H1 (cell line): ENCODE measurements at regions not wholly inside any gene's neighbourhood (a gene's known extent, or its start where the extent isn't known, plus 50 kb on each side); places are given as distances from the start of the nearest gene placed in this dataset.

Experiments used
- CTCF ChIA-PET: fragments of 300-600 bp; sonication (Branson Sonifier 250); formaldehyde crosslinking; loops from one replicate; lab custom pipeline; 2021; ENCODE audit not compliant: partially characterized antibody; lab: Charles Lee
- POLR2A ChIA-PET: fragments of 300-600 bp; sonication (Branson Sonifier 250); formaldehyde crosslinking; loops from one replicate; lab custom pipeline; 2021; ENCODE audit warnings: inconsistent platforms; ENCODE audit not compliant: partially characterized antibody; lab: Charles Lee
- DNase-seq, 2 experiments: peaks; one replicate each; pipeline versions ENCODE4 v3.0.0 to v3.0.0-alpha.2; 2010 to 2022; ENCODE audit warnings: low spot score in 2 of 2, low read depth in 1 of 2, mixed read lengths in 1 of 2
- FAIRE-seq: peaks from 2 replicates; lab custom pipeline; 2011; peaks lifted over from hg19 to GRCh38; lab: Jason Lieb, UNC
- H2AFZ ChIP-seq: 2 replicates; pipeline ENCODE4 v1.8.1; 2012; ENCODE audit warnings: low read length, inconsistent platforms
- H2AK5ac ChIP-seq: 2 replicates; pipeline ENCODE4 v1.6.1; 2013; ENCODE audit warnings: low read depth, low read length
- H2BK120ac ChIP-seq: replicated peaks from 2 replicates; pipeline ENCODE3; 2013; ENCODE audit warnings: low read depth, low read length, inconsistent platforms
- H2BK12ac ChIP-seq: 2 replicates; pipeline ENCODE4 v1.6.1; 2013; ENCODE audit warnings: low read depth, low read length
- H2BK15ac ChIP-seq: 2 replicates; pipeline ENCODE4 v1.6.1; 2013; ENCODE audit warnings: low read length
- H2BK20ac ChIP-seq: 2 replicates; pipeline ENCODE4 v1.6.1; 2013; ENCODE audit warnings: low read length
- H2BK5ac ChIP-seq: 2 replicates; pipeline ENCODE4 v1.6.1; 2013; ENCODE audit warnings: low read depth, low read length
- H3K14ac ChIP-seq: 2 replicates; pipeline ENCODE4 v1.6.1; 2013; ENCODE audit warnings: inconsistent platforms; ENCODE audit not compliant: insufficient read length
- H3K18ac ChIP-seq: 2 replicates; pipeline ENCODE4 v1.6.1; 2013; ENCODE audit warnings: low read length; ENCODE audit errors: extremely low read depth
- H3K23ac ChIP-seq: 2 replicates; pipeline ENCODE4 v1.6.1; 2013; ENCODE audit warnings: inconsistent platforms; ENCODE audit not compliant: insufficient read length
- H3K23me2 ChIP-seq: 2 replicates; pipeline ENCODE4 v1.6.1; 2013; ENCODE audit warnings: low read depth, low read length
- H3K27ac ChIP-seq: 2 replicates; pipeline ENCODE4 v1.6.1; 2011; ENCODE audit warnings: low read depth, low read length, inconsistent platforms
- H3K27me3 ChIP-seq, 4 experiments: replicated peaks in 1 of 4; 1 replicate in 1 of 4; 2 replicates in 3 of 4; pipeline versions ENCODE4 v1.6.1 to v1.8.1; 2011 to 2013; ENCODE audit warnings: low read length in 3 of 4, mild to moderate bottlenecking in 3 of 4, inconsistent platforms in 2 of 4, mixed read lengths in 2 of 4, moderate library complexity in 1 of 4; ENCODE audit not compliant: control insufficient read depth in 3 of 4, insufficient read depth in 3 of 4; ENCODE audit errors: extremely low read depth in 1 of 4
- H3K36me3 ChIP-seq, 4 experiments: 2 replicates each; pipeline versions ENCODE4 v1.6.1 to v1.8.1; 2011 to 2013; ENCODE audit warnings: mild to moderate bottlenecking in 4 of 4, low read length in 3 of 4, moderate library complexity in 2 of 4, control low read depth in 1 of 4, inconsistent platforms in 1 of 4; ENCODE audit not compliant: insufficient read depth in 4 of 4, control insufficient read depth in 2 of 4
- H3K4ac ChIP-seq: replicated peaks from 2 replicates; pipeline ENCODE3; 2013; ENCODE audit warnings: low read length, low read depth, mixed read lengths, inconsistent platforms; ENCODE audit not compliant: insufficient read length
- H3K4me1 ChIP-seq, 4 experiments: replicated peaks in 1 of 4; 1 replicate in 1 of 4; 2 replicates in 3 of 4; pipeline versions ENCODE4 v1.6.1 to v1.8.1; 2011 to 2013; ENCODE audit warnings: low read length in 3 of 4, inconsistent platforms in 2 of 4, mixed read lengths in 1 of 4; ENCODE audit not compliant: insufficient read depth in 4 of 4, control insufficient read depth in 3 of 4
- H3K4me2 ChIP-seq, 2 experiments: 2 replicates each; pipeline versions ENCODE4 v1.6.1 to v1.8.1; 2011 to 2013; ENCODE audit warnings: low read depth in 2 of 2, low read length in 2 of 2, control low read depth in 1 of 2, inconsistent platforms in 1 of 2, mild to moderate bottlenecking in 1 of 2; ENCODE audit not compliant: insufficient read depth in 1 of 2
- H3K4me3 ChIP-seq, 4 experiments: fragments of 200-600, 300-600 bp in 1 of 4; sonication (generic), shearing (Covaris generic), sonication (Bioruptor Twin) in 1 of 4; 2 replicates each; pipeline versions ENCODE4 v1.5.1 to v1.8.1; 2011 to 2016; ENCODE audit warnings: low read length in 4 of 4, low read depth in 3 of 4, control low read depth in 2 of 4, inconsistent platforms in 2 of 4, mild to moderate bottlenecking in 2 of 4, mixed read lengths in 1 of 4, moderate library complexity in 1 of 4; ENCODE audit not compliant: insufficient read depth in 2 of 4; ENCODE audit errors: extremely low read depth in 1 of 4
- H3K56ac ChIP-seq: replicated peaks from 2 replicates; pipeline ENCODE3; 2013; ENCODE audit warnings: low read depth, mild to moderate bottlenecking, mixed read lengths, low read length, inconsistent platforms; ENCODE audit not compliant: insufficient read length
- H3K79me1 ChIP-seq: 2 replicates; pipeline ENCODE4 v1.6.1; 2013; ENCODE audit warnings: low read depth, low read length, control low read depth
- H3K79me2 ChIP-seq, 2 experiments: 2 replicates each; pipeline versions ENCODE4 v1.6.1 to v1.8.1; 2012 to 2013; ENCODE audit warnings: low read length in 2 of 2, mild to moderate bottlenecking in 2 of 2, inconsistent platforms in 1 of 2; ENCODE audit not compliant: insufficient read depth in 2 of 2, control insufficient read depth in 1 of 2
- H3K9ac ChIP-seq, 4 experiments: replicated peaks in 1 of 4; 1 replicate in 1 of 4; 2 replicates in 3 of 4; pipeline versions ENCODE4 v1.6.1 to v1.8.1; 2011 to 2013; ENCODE audit warnings: low read depth in 3 of 4, low read length in 3 of 4, control low read depth in 2 of 4, mild to moderate bottlenecking in 2 of 4, moderate library complexity in 2 of 4, inconsistent platforms in 1 of 4; ENCODE audit errors: extremely low read depth in 1 of 4
- H3K9me3 ChIP-seq, 2 experiments: 2 replicates each; pipeline versions ENCODE4 v1.6.1 to v1.8.1; 2012 to 2013; ENCODE audit warnings: mild to moderate bottlenecking in 2 of 2, moderate library complexity in 2 of 2, control low read depth in 1 of 2, inconsistent platforms in 1 of 2, low read depth in 1 of 2, low read length in 1 of 2, mixed read lengths in 1 of 2; ENCODE audit not compliant: insufficient read depth in 2 of 2
- H4K20me1 ChIP-seq, 2 experiments: replicated peaks in 1 of 2; 2 replicates each; pipeline versions ENCODE3 to v1.8.1; 2011 to 2013; ENCODE audit warnings: inconsistent platforms in 2 of 2, low read length in 2 of 2, mild to moderate bottlenecking in 1 of 2; ENCODE audit not compliant: insufficient read depth in 2 of 2, control insufficient read depth in 1 of 2
- H4K5ac ChIP-seq: 2 replicates; pipeline ENCODE4 v1.6.1; 2013; ENCODE audit warnings: low read length, low read depth, mixed read lengths, inconsistent platforms; ENCODE audit not compliant: insufficient read length
- H4K8ac ChIP-seq: 2 replicates; pipeline ENCODE4 v1.8.0; 2013; ENCODE audit warnings: mild to moderate bottlenecking, moderate library complexity, low read length, inconsistent platforms; ENCODE audit not compliant: insufficient read depth; ENCODE audit errors: extremely low read depth
- H4K91ac ChIP-seq: replicated peaks from 2 replicates; pipeline ENCODE3; 2013; ENCODE audit warnings: low read length, mixed read lengths, inconsistent platforms; ENCODE audit not compliant: insufficient read length
- CBX5 ChIP-seq: fragments of 300-800, 300-1000 bp; sonication (generic); IDR thresholded peaks from 2 replicates; pipeline ENCODE4 v1.7.1; 2016; ENCODE audit warnings: antibody characterized with exemption, low read length, low read depth
- HDAC6 ChIP-seq: IDR thresholded peaks from one replicate; pipeline ENCODE4 v1.7.1; 2012; ENCODE audit warnings: low read depth, mild to moderate bottlenecking, inconsistent platforms, low read length, moderate library complexity
- RBBP5 ChIP-seq: IDR thresholded peaks from 2 replicates; pipeline ENCODE4 v1.7.1; 2012; ENCODE audit warnings: low read depth, mild to moderate bottlenecking, inconsistent platforms, low read length, moderate library complexity, borderline replicate concordance
- WGBS, 2 experiments: shearing (Covaris generic) in 1 of 2; methylation state at CpG; one replicate each; pipeline versions ENCODE4 v1.1.6 to v1.1.7; 2013 to 2015; ENCODE audit warnings: low lambda C conversion rate in 2 of 2, mixed read lengths in 2 of 2, inconsistent platforms in 1 of 2, low coverage in 1 of 2, missing lambda C conversion rate in 1 of 2; ENCODE audit not compliant: insufficient replicate concordance in 2 of 2, insufficient coverage in 1 of 2, insufficient read length in 1 of 2; ENCODE audit errors: extremely low coverage in 1 of 2, missing lambda C conversion rate in 1 of 2; 5-methylcytosine and 5-hydroxymethylcytosine counted together

GRCh38 chr14:101040538-101041442 lies 137.3 kb upstream of the RTL1 start:
- H2BK20ac ChIP-seq, result no peak overlapping the region
- H2BK12ac ChIP-seq, result no peak overlapping the region
- H3K4me2 ChIP-seq, result no peak overlapping the region
- no peak overlapping the region for H4K8ac ChIP-seq
- 91% methylated on average over 21 of the region's 21 CpGs; no CpG with 5 or more reads in 1 of the 2 experiments for WGBS, 2 experiments
- CTCF ChIA-PET, result no interaction called here
- H3K27ac ChIP-seq, result no peak overlapping the region
- no peak overlapping the region for H3K4ac ChIP-seq
- H3K79me2 ChIP-seq, result no peaks in the 10 kb centered on the region
- H3K9me3 ChIP-seq, result no peaks in the 10 kb centered on the region; a peak in 1 of 4 replicates
- no peak overlapping the region for H2BK15ac ChIP-seq
- H3K23me2 ChIP-seq, result peaks cover 4% of the 10 kb centered on the region; the same call in 1 of the 2 replicates
- H3K27me3 ChIP-seq, result no peaks in the 10 kb centered on the region
- H3K56ac ChIP-seq, result no peak overlapping the region
- no peak overlapping the region for H2AFZ ChIP-seq
- no peak for FAIRE-seq
- H4K5ac ChIP-seq, result no peak overlapping the region
- H4K91ac ChIP-seq, result no peak overlapping the region
- no peak overlapping the region for H3K14ac ChIP-seq
- H3K79me1 ChIP-seq, result no peaks in the 10 kb centered on the region
- no peak overlapping the region for H3K4me3 ChIP-seq
- POLR2A ChIA-PET, result no interaction called here
- H4K20me1 ChIP-seq, result no peaks in the 10 kb centered on the region
- TF ChIP-seq CBX5, result no peak
- TF ChIP-seq RBBP5, result no peak
- no peak for TF ChIP-seq HDAC6
- H3K36me3 ChIP-seq, result no peaks in the 10 kb centered on the region
- no peak overlapping the region for H2BK5ac ChIP-seq
- no peak overlapping the region for H3K9ac ChIP-seq
- H2BK120ac ChIP-seq, result no peak overlapping the region
- no peak overlapping the region for H2AK5ac ChIP-seq
- H3K23ac ChIP-seq, result no peak overlapping the region
- no peak for DNase-seq
- H3K4me1 ChIP-seq, result no peaks in the 10 kb centered on the region; a peak in 1 of 7 replicates
- no peak overlapping the region for H3K18ac ChIP-seq
